CD14-positive monocyte (primary cell): ENCODE measurements at regions not wholly inside any gene's neighbourhood (a gene's known extent, or its start where the extent isn't known, plus 50 kb on each side); places are given as distances from the start of the nearest gene placed in this dataset.

Source experiments
- DNase-seq, 3 donors: peaks; one replicate each; pipeline ENCODE4 v3.0.0-alpha.2; 2011 to 2022
- H2AFZ ChIP-seq: 2 replicates; pipeline ENCODE4 v1.6.0; 2012; ENCODE audit warnings: mild to moderate bottlenecking, low read depth, low read length, inconsistent platforms; ENCODE audit not compliant: insufficient read depth, poor library complexity, severe bottlenecking
- H3K27ac ChIP-seq, 2 donors: 1 replicate in 1 of 2; 2 replicates in 1 of 2; pipeline ENCODE4 v1.5.1; 2012 to 2013; ENCODE audit warnings: low read length in 2 of 2, control low read depth in 1 of 2, inconsistent platforms in 1 of 2, low read depth in 1 of 2, mild to moderate bottlenecking in 1 of 2
- H3K27me3 ChIP-seq, 2 donors: one replicate each; pipeline versions ENCODE4 v1.6.0 to v1.6.1; 2011 to 2013; ENCODE audit warnings: low read length in 2 of 2; ENCODE audit not compliant: control insufficient read depth in 2 of 2, insufficient read depth in 2 of 2
- H3K36me3 ChIP-seq, 2 donors: replicated peaks in 1 of 2; 1 replicate in 1 of 2; 2 replicates in 1 of 2; pipeline versions ENCODE4 v1.5.1 to v1.6.1; 2012 to 2013; ENCODE audit warnings: low read length in 2 of 2, control low read depth in 1 of 2, inconsistent platforms in 1 of 2, mild to moderate bottlenecking in 1 of 2; ENCODE audit not compliant: insufficient read depth in 2 of 2, control insufficient read depth in 1 of 2
- H3K4me1 ChIP-seq, 2 donors: 1 replicate in 1 of 2; 2 replicates in 1 of 2; pipeline versions ENCODE4 v1.5.1 to v1.6.1; 2012 to 2013; ENCODE audit warnings: low read length in 2 of 2, control low read depth in 1 of 2, inconsistent platforms in 1 of 2, mild to moderate bottlenecking in 1 of 2, moderate library complexity in 1 of 2; ENCODE audit not compliant: insufficient read depth in 2 of 2, control insufficient read depth in 1 of 2
- H3K4me2 ChIP-seq: replicated peaks from 2 replicates; pipeline ENCODE3; 2012; ENCODE audit warnings: low read length, moderate library complexity, mild to moderate bottlenecking; ENCODE audit not compliant: poor library complexity, severe bottlenecking; ENCODE audit errors: extremely low read depth
- H3K4me3 ChIP-seq, 3 experiments: fragments of 200-600 bp in 1 of 3; sonication (generic) in 1 of 3; replicated peaks in 1 of 3; 1 replicate in 2 of 3; 2 replicates in 1 of 3; pipeline ENCODE4 v1.5.1; 2011 to 2013; ENCODE audit warnings: low read length in 3 of 3, mild to moderate bottlenecking in 3 of 3, control low read depth in 2 of 3, low read depth in 2 of 3, inconsistent platforms in 1 of 3, moderate library complexity in 1 of 3
- H3K79me2 ChIP-seq: 2 replicates; pipeline ENCODE4 v1.6.0; 2012; ENCODE audit warnings: mild to moderate bottlenecking, control low read depth, inconsistent platforms, low read length, moderate library complexity; ENCODE audit not compliant: insufficient read depth
- H3K9ac ChIP-seq: 2 replicates; pipeline ENCODE4 v1.6.0; 2017; ENCODE audit warnings: low read length, mild to moderate bottlenecking; ENCODE audit not compliant: insufficient read depth, poor library complexity, severe bottlenecking
- H3K9me3 ChIP-seq, 2 donors: replicated peaks in 1 of 2; 1 replicate in 1 of 2; 2 replicates in 1 of 2; pipeline versions ENCODE4 v1.5.1 to v1.6.1; 2012 to 2013; ENCODE audit warnings: low read length in 2 of 2, control low read depth in 1 of 2; ENCODE audit not compliant: control insufficient read depth in 1 of 2, insufficient read depth in 1 of 2
- H4K20me1 ChIP-seq: 2 replicates; pipeline ENCODE4 v1.6.0; 2012; ENCODE audit warnings: mild to moderate bottlenecking, low read length, control low read depth, moderate library complexity; ENCODE audit not compliant: insufficient read depth
- H3K27ac Mint-ChIP-seq, 7 donors: one replicate each; pipeline ENCODE4 v1.8.0; 2020; ENCODE audit warnings: mild to moderate bottlenecking in 7 of 7, mixed read lengths in 7 of 7, moderate library complexity in 6 of 7, inconsistent platforms in 2 of 7
- H3K27me3 Mint-ChIP-seq, 3 donors: one replicate each; pipeline ENCODE4 v1.8.0; 2021 to 2022; ENCODE audit warnings: low read depth in 3 of 3, mild to moderate bottlenecking in 3 of 3, mixed read lengths in 3 of 3, moderate library complexity in 3 of 3, inconsistent platforms in 1 of 3
- H3K36me3 Mint-ChIP-seq, 2 donors: one replicate each; pipeline ENCODE4 v1.8.0; 2020; ENCODE audit warnings: mixed read lengths in 2 of 2, inconsistent platforms in 1 of 2, mild to moderate bottlenecking in 1 of 2
- H3K4me1 Mint-ChIP-seq: one replicate; pipeline ENCODE4 v1.8.0; 2020; ENCODE audit warnings: mild to moderate bottlenecking, mixed read lengths
- H3K4me3 Mint-ChIP-seq, 2 donors: one replicate each; pipeline ENCODE4 v1.8.0; 2020; ENCODE audit warnings: mild to moderate bottlenecking in 2 of 2, mixed read lengths in 2 of 2, moderate library complexity in 1 of 2
- H3K9me3 Mint-ChIP-seq, 7 donors: one replicate each; pipeline ENCODE4 v1.8.0; 2020 to 2022; ENCODE audit warnings: mixed read lengths in 7 of 7, mild to moderate bottlenecking in 6 of 7, moderate library complexity in 6 of 7, inconsistent platforms in 2 of 7
- WGBS: methylation state at CpG from one replicate; pipeline ENCODE4 v1.1.5; 2013; ENCODE audit warnings: missing lambda C conversion rate; ENCODE audit not compliant: insufficient coverage; 5-methylcytosine and 5-hydroxymethylcytosine counted together
- intact Hi-C, 2 donors: fragments of 100-400 bp; cut with micrococcal nuclease; formaldehyde crosslinking; loops; one replicate each; pipeline versions ENCODE4 v1.15.0 to v1.15.1; 2023
- TF ChIP-seq, protein P1 (sequence below): fragments of 200-600 bp; IDR thresholded peaks from one replicate; pipeline ENCODE4 v1.8.0; 2022; ENCODE audit warnings: antibody characterized with exemption, mild to moderate bottlenecking

DNA sequence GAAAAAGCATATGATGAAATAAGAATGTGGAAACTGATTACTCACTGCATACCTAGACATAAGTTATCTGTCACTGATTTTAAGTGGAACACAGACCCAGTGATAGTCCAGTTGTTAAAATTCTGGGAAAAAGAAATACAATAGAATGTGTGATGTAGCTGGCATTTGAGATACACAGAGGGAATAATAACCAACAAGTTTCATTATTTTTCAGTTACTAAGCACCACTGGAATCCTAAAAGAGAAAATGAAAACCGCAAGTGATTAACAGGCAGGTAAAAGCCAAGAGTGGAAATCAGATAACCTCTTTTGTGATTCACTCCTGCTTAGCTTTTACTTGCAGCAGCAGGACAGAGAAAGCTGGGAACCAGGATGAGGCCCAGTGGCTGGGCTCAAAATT, 994.0 kb upstream of the SEMA6A start:
- Histone ChIP-seq H3K9me3 (peaks cover 0 to 7% of the 10 kb centered on the region in 2 donors), H4K20me1 (no peaks in the 10 kb centered on the region), H3K9ac (no peak overlapping the region), H3K36me3 (no peaks in the 10 kb centered on the region), H3K4me1 (no peaks in the 10 kb centered on the region), H3K27ac (no peak overlapping the region), H3K27me3 (no peaks in the 10 kb centered on the region), H3K79me2 (no peaks in the 10 kb centered on the region), H2AFZ (no peak overlapping the region), H3K4me2 (no peak overlapping the region), H3K4me3 (no peak overlapping the region)
- WGBS = 67% methylated on average over 1 of the region's 1 CpG
- no peak for DNase-seq
- intact Hi-C loops = no loop called here
- H3K4me1 Mint-ChIP-seq = no peaks in the 10 kb centered on the region
- TF ChIP-seq, protein P1, sequence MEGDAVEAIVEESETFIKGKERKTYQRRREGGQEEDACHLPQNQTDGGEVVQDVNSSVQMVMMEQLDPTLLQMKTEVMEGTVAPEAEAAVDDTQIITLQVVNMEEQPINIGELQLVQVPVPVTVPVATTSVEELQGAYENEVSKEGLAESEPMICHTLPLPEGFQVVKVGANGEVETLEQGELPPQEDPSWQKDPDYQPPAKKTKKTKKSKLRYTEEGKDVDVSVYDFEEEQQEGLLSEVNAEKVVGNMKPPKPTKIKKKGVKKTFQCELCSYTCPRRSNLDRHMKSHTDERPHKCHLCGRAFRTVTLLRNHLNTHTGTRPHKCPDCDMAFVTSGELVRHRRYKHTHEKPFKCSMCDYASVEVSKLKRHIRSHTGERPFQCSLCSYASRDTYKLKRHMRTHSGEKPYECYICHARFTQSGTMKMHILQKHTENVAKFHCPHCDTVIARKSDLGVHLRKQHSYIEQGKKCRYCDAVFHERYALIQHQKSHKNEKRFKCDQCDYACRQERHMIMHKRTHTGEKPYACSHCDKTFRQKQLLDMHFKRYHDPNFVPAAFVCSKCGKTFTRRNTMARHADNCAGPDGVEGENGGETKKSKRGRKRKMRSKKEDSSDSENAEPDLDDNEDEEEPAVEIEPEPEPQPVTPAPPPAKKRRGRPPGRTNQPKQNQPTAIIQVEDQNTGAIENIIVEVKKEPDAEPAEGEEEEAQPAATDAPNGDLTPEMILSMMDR = no peak
- H3K9me3 Mint-ChIP-seq = peaks cover 0 to 5% (median 1%) of the 10 kb centered on the region in 7 donors
- H3K27me3 Mint-ChIP-seq = peaks cover 0 to 2% (median 0%) of the 10 kb centered on the region in 3 donors
- no peak overlapping the region for H3K27ac Mint-ChIP-seq
- no peak overlapping the region for H3K4me3 Mint-ChIP-seq
- no peaks in the 10 kb centered on the region for H3K36me3 Mint-ChIP-seq

DNA sequence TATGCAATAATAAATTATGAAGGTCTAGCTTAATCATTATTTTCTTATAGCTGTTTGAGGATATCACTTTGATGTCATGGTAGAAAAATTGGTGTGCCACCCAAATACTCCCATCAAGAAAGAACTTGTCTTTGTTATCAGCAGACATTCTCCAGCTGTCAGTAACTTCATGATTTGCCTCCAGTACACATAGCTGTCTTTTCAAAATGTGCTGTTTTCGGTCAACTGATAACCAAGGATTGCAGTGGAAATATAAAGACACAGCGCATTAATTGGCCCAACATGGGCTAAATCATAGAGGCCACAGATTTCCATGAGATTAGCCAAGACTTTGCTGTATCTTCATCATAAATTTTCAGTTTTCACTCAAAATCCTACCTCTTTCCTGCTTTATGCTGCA, 993.5 kb upstream of the SEMA6A start:
- Mint-ChIP-seq H3K9me3 (peaks cover 0 to 5% (median 1%) of the 10 kb centered on the region in 7 donors), H3K36me3 (no peaks in the 10 kb centered on the region), H3K27ac (no peak overlapping the region), H3K27me3 (peaks cover 0 to 2% (median 0%) of the 10 kb centered on the region in 3 donors), H3K4me3 (no peak overlapping the region), H3K4me1 (no peaks in the 10 kb centered on the region)
- no peak for DNase-seq
- TF ChIP-seq, protein P1 = no peak
- Histone ChIP-seq H3K36me3 (no peaks in the 10 kb centered on the region), H3K9me3 (peaks cover 0 to 7% of the 10 kb centered on the region in 2 donors), H3K4me1 (no peaks in the 10 kb centered on the region), H3K27ac (no peak overlapping the region), H3K79me2 (no peaks in the 10 kb centered on the region), H3K4me2 (no peak overlapping the region), H3K4me3 (no peak overlapping the region), H4K20me1 (no peaks in the 10 kb centered on the region), H2AFZ (no peak overlapping the region), H3K27me3 (no peaks in the 10 kb centered on the region), H3K9ac (no peak overlapping the region)
- intact Hi-C loops = no loop called here
- WGBS = 85% methylated on average over 2 of the region's 2 CpGs
